PFSK-1 (cell line): ENCODE measurements at regions not wholly inside any gene's neighbourhood (a gene's known extent, or its start where the extent isn't known, plus 50 kb on each side); places are given as distances from the start of the nearest gene placed in this dataset.

Experiments used
- FOXP2 ChIP-seq: optimal IDR thresholded peaks from 2 replicates; pipeline ENCODE3; 2011; ENCODE audit warnings: borderline replicate concordance, control low read depth, inconsistent platforms; ENCODE audit not compliant: insufficient read depth; ENCODE audit errors: extremely low read length, extremely low read depth
- POLR2AphosphoS5 ChIP-seq: IDR thresholded peaks from 2 replicates; pipeline ENCODE4 v1.6.1; 2012; ENCODE audit warnings: low read depth, mild to moderate bottlenecking, control low read depth, low read length, moderate library complexity
- REST ChIP-seq, 2 experiments: IDR thresholded peaks; 2 replicates each; pipeline versions ENCODE4 v1.6.1 to v1.8.0; 2011 to 2012; ENCODE audit warnings: low read depth in 2 of 2, low read length in 2 of 2, control low read depth in 1 of 2, inconsistent platforms in 1 of 2, mild to moderate bottlenecking in 1 of 2, moderate library complexity in 1 of 2; ENCODE audit not compliant: insufficient read depth in 1 of 2
- SIN3A ChIP-seq: IDR thresholded peaks from 2 replicates; pipeline ENCODE4 v1.6.1; 2012; ENCODE audit warnings: mild to moderate bottlenecking, low read length, moderate library complexity, borderline replicate concordance; ENCODE audit not compliant: insufficient read depth
- TAF1 ChIP-seq: IDR thresholded peaks from 2 replicates; pipeline ENCODE4 v1.6.1; 2012; ENCODE audit warnings: low read length, control low read depth, borderline replicate concordance; ENCODE audit not compliant: insufficient read depth

- TF ChIP-seq POLR2AphosphoS5: no peak
- no peak for TF ChIP-seq FOXP2
- TF ChIP-seq SIN3A: no peak
- TF ChIP-seq TAF1: no peak
- TF ChIP-seq REST (IDR thresholded peaks at IDR 0.05; ENCODE audit: insufficient read depth in 1 of 2, low read depth in 2 of 2, low read length in 2 of 2): no peak
These were observed 143.4 kb downstream of the NPR3 start for GRCh38 chr5:32854473-32854872.

GRCh38 chr5:32859211-32859641 is 148.1 kb downstream of the NPR3 start:
- TF ChIP-seq TAF1 (no peak), SIN3A (no peak), REST (IDR thresholded peaks at IDR 0.05; ENCODE audit: insufficient read depth in 1 of 2, low read depth in 2 of 2, low read length in 2 of 2) (no peak), FOXP2 (no peak), POLR2AphosphoS5 (no peak)

- TF ChIP-seq SIN3A (no peak), REST (IDR thresholded peaks at IDR 0.05; ENCODE audit: insufficient read depth in 1 of 2, low read depth in 2 of 2, low read length in 2 of 2) (no peak), FOXP2 (no peak), TAF1 (no peak), POLR2AphosphoS5 (no peak)
These were observed 154.4 kb downstream of the NPR3 start for GRCh38 chr5:32865475-32865874.

GRCh38 chr5:32866138-32866537 is 155.0 kb downstream of the NPR3 start:
- TF ChIP-seq TAF1 (no peak), REST (IDR thresholded peaks at IDR 0.05; ENCODE audit: insufficient read depth in 1 of 2, low read depth in 2 of 2, low read length in 2 of 2) (no peak), FOXP2 (no peak), POLR2AphosphoS5 (no peak)

- TF ChIP-seq POLR2AphosphoS5 (no peak), SIN3A (no peak), REST (IDR thresholded peaks at IDR 0.05; ENCODE audit: insufficient read depth in 1 of 2, low read depth in 2 of 2, low read length in 2 of 2) (no peak), FOXP2 (no peak), TAF1 (no peak)
These were observed 158.1 kb downstream of the NPR3 start for GRCh38 chr5:32869216-32869615.
